GM12872 (cell line): ENCODE measurements at regions not wholly inside any gene's neighbourhood (a gene's known extent, or its start where the extent isn't known, plus 50 kb on each side); places are given as distances from the start of the nearest gene placed in this dataset.

ENCODE experiments used
- CTCF ChIP-seq: IDR thresholded peaks from 3 replicates; pipeline ENCODE4 v1.5.1; 2011; ENCODE audit warnings: low read depth, mild to moderate bottlenecking, low read length, moderate library complexity; ENCODE audit not compliant: insufficient read depth

- no peak for TF ChIP-seq CTCF
Observed at GRCh38 chr20:6882561-6883291, 115.2 kb downstream of the BMP2 start.

DNA sequence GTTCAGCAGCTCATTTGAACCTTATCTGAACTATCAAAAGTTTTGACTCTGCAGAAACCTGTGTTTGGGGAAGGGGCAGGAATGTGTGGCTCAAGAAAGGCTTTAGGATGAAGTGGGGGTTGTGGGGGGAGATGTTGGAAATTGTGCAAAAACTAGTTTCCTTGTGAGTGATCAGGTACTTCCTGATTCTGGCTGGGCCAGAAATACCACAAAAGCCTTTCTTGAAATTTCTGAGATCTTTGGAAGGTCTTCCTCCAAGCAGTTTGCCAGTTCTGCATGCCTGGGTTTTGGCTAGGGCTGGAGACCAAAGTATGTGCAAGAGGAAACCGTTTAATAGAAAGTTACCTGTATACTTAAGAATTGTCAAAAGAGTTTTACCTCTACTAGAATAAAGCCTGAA is 116.6 kb downstream of the BMP2 start:
- no peak for TF ChIP-seq CTCF

- no peak for TF ChIP-seq CTCF
Observed at GRCh38 chr20:6886065-6886729, 118.7 kb downstream of the BMP2 start.

DNA sequence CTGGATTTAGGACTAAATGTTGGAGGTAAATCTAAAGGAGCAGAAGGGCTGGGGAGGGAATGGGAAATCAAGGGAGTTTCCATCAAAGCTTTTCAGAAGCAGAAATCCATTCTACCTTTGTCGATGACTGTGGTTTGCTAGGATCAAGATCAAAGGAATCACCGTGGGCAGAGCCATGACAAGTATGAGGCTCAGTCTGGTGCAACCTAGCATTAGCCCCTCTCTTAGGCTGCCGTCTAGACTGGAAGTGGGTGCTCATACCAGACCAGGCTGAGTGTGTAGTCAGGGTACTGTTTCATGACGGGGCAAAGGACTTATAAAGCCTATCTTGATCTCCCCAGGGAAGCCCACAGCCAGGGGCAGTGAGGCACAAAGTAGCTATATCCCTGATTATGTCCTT is 120.5 kb downstream of the BMP2 start:
- TF ChIP-seq CTCF, result no peak

DNA sequence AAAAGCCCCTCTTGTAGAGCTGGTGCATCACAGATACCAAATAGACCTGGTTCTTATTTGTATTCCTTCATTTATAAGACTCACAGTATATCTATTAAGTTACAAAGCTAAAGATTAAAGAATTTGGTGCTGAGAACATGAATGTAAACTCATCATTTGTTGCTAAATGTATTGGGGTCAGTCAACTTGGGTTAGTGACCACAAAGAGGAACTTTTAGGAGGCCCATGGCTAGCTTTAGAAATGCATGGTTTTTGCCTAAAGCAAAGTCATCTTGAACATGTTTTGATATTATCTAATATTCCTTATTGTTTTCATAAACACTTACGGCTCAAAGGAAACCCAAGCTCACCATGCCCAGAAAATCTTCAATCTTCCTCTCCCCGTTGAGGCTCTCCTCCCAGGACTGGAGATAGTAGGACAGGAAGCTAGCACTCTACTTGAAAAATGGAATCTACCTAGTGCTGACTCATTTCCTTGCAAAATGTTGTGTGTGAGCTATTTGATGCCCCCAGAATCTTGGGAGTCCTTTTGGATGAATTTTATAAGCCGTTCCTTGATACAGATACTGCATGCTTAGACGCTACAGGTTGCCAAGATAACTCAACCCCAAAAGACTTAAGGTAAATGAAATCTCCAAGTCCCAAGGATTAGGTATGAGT is 121.4 kb downstream of the BMP2 start:
- TF ChIP-seq CTCF, result no peak

GRCh38 chr20:6892724-6893123 is 125.2 kb downstream of the BMP2 start:
- no peak for TF ChIP-seq CTCF

GRCh38 chr20:6898928-6899327 is 131.4 kb downstream of the BMP2 start:
- no peak for TF ChIP-seq CTCF
